A204.1 (cell line): ENCODE measurements at regions not wholly inside any gene's neighbourhood (a gene's known extent, or its start where the extent isn't known, plus 50 kb on each side); places are given as distances from the start of the nearest gene placed in this dataset.

Experiments used
- FAIRE-seq: peaks from 2 replicates; lab custom pipeline; 2012; peaks lifted over from hg19 to GRCh38; lab: Jason Lieb, UNC

GRCh38 chr14:80146941-80147340, 64.4 kb downstream of the DIO2 start:
- no peak for FAIRE-seq

- no peak for FAIRE-seq
Observed at GRCh38 chr14:80136358-80136757, 74.9 kb downstream of the DIO2 start.

- no peak for FAIRE-seq
Observed at GRCh38 chr14:80135305-80136088, 75.8 kb downstream of the DIO2 start.

- FAIRE-seq, result no peak
Observed at GRCh38 chr14:80134321-80134720, 77.0 kb downstream of the DIO2 start.

- FAIRE-seq, result no peak
Observed at GRCh38 chr14:80133457-80133856, 77.8 kb downstream of the DIO2 start.

GRCh38 chr14:80127466-80127865, 83.8 kb downstream of the DIO2 start:
- FAIRE-seq, result no peak

GRCh38 chr14:80124794-80125193, 86.5 kb downstream of the DIO2 start:
- no peak for FAIRE-seq

- FAIRE-seq, result no peak
Observed at GRCh38 chr14:80117876-80118275, 93.4 kb downstream of the DIO2 start.

- FAIRE-seq, result no peak
Observed at GRCh38 chr14:80116157-80116556, 95.1 kb downstream of the DIO2 start.

- no peak for FAIRE-seq
Observed at GRCh38 chr14:80110721-80111120, 100.6 kb downstream of the DIO2 start.

- FAIRE-seq, result no peak
Observed at GRCh38 chr14:80109055-80109454, 102.2 kb downstream of the DIO2 start.

GRCh38 chr14:80108430-80108829, 102.9 kb downstream of the DIO2 start:
- no peak for FAIRE-seq

GRCh38 chr14:80105488-80105994, 105.8 kb downstream of the DIO2 start:
- FAIRE-seq, result no peak

- no peak for FAIRE-seq
Observed at GRCh38 chr14:80101835-80102234, 109.5 kb downstream of the DIO2 start.

GRCh38 chr14:80100681-80101080, 110.6 kb downstream of the DIO2 start:
- no peak for FAIRE-seq

GRCh38 chr14:80095623-80096022, 115.7 kb downstream of the DIO2 start:
- FAIRE-seq, result no peak

- FAIRE-seq, result no peak
Observed at GRCh38 chr14:80087411-80087810, 123.9 kb downstream of the DIO2 start.

GRCh38 chr14:80084196-80084595, 127.1 kb downstream of the DIO2 start:
- no peak for FAIRE-seq

GRCh38 chr14:80080601-80081000, 130.7 kb downstream of the DIO2 start:
- no peak for FAIRE-seq

- FAIRE-seq, result no peak
Observed at GRCh38 chr14:80078501-80078900, 132.8 kb downstream of the DIO2 start.

- FAIRE-seq, result no peak
Observed at GRCh38 chr14:80077262-80077661, 134.0 kb downstream of the DIO2 start.

- no peak for FAIRE-seq
Observed at GRCh38 chr14:80074900-80075574, 136.3 kb downstream of the DIO2 start.

GRCh38 chr14:80059041-80059440, 152.3 kb downstream of the DIO2 start:
- FAIRE-seq, result no peak

GRCh38 chr14:80056497-80056801, 154.9 kb downstream of the DIO2 start:
- FAIRE-seq, result no peak
